ENCODE measurements at regions not wholly inside any gene's neighbourhood (a gene's known extent, or its start where the extent isn't known, plus 50 kb on each side); places are given as distances from the start of the nearest gene placed in this dataset.

DNA sequence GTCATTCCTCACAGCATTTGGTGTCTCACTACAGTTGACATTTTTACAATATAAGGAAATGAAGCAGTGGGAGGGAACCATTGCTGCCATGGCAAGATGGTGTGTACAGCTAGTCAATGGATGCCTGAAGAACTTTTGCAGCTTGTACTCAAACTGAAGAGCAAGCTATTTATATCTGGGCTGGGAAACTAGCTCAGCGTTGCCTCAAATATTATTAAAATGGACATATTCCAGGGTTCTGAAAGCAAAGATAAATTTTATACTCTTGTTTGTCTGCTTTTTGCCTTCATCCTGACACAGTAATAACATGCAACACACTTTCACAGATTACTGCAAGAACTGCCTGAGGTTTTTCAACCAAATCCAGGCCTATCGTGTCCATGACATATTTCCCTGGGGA is 156.4 kb upstream of the COL21A1 start:
- ChIA-PET CTCF (no interaction called here), POLR2A (ENCODE audit: low non-redundant PET) (no interaction called here)
- H3K4me3 ChIP-seq (ENCODE audit: low read depth, low read length, poor library complexity, severe bottlenecking), result no peak overlapping the region
- BruUV-seq (replicated peaks), result no TSS peak
- no peak for DNase-seq (ENCODE audit: low spot score)
- intact Hi-C loops (cut with micrococcal nuclease; ENCODE audit: unreplicated experiment), result no loop called here
- H3K27ac ChIP-seq (ENCODE audit: low read depth, low read length, poor library complexity, severe bottlenecking), result no peak overlapping the region
- peaks cover 8% of the 10 kb centered on the region for H3K9me3 ChIP-seq (ENCODE audit: low read depth, low read length, poor library complexity, severe bottlenecking)
- H3K36me3 ChIP-seq (ENCODE audit: insufficient read depth, low read length, poor library complexity, severe bottlenecking), result no peaks in the 10 kb centered on the region
- no peaks in the 10 kb centered on the region for H3K27me3 ChIP-seq (replicated peaks; ENCODE audit: insufficient read depth, low read depth, low read length, poor library complexity)
- TF ChIP-seq, protein P1, sequence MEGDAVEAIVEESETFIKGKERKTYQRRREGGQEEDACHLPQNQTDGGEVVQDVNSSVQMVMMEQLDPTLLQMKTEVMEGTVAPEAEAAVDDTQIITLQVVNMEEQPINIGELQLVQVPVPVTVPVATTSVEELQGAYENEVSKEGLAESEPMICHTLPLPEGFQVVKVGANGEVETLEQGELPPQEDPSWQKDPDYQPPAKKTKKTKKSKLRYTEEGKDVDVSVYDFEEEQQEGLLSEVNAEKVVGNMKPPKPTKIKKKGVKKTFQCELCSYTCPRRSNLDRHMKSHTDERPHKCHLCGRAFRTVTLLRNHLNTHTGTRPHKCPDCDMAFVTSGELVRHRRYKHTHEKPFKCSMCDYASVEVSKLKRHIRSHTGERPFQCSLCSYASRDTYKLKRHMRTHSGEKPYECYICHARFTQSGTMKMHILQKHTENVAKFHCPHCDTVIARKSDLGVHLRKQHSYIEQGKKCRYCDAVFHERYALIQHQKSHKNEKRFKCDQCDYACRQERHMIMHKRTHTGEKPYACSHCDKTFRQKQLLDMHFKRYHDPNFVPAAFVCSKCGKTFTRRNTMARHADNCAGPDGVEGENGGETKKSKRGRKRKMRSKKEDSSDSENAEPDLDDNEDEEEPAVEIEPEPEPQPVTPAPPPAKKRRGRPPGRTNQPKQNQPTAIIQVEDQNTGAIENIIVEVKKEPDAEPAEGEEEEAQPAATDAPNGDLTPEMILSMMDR (conservative IDR thresholded peaks at IDR 0.05; ENCODE audit: low read depth, low read length), result no peak
- no peak for TF ChIP-seq EZH2 (IDR thresholded peaks at IDR 0.05; ENCODE audit: borderline replicate concordance, low read depth, low read length, poor library complexity, severe bottlenecking)
- no peaks in the 10 kb centered on the region for H3K4me1 ChIP-seq (ENCODE audit: insufficient read depth, low read length, poor library complexity, severe bottlenecking)

DNA sequence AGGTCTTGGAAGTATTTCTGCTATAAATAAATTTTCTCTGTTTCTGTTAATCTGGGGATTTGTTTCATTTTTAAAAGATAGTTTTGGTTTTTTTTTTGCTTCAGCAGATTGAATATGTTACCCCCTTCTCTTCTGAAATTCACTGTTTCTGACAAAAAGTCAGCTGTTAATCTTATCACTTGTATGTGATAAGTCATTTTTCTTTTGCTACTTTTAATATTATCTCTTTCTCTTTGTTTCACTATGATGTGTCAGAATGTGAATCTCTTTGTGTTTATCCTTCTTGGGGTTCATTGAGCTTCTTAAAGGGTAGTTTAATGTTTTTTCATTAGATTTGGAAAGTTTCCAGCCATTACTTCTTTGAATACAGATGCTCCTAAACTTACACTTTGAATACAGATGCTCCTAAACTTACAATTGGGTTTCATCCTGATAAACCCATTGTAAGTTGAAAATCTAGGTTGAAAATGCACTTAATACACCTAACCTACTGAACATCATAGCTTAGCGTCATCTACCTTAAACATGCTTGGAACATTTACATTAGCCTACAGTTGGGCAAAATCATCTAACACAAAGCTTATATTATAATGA is 154.2 kb upstream of the COL21A1 start:
- Histone ChIP-seq H3K27ac (ENCODE audit: low read depth, low read length, poor library complexity, severe bottlenecking) (no peak overlapping the region), H3K27me3 (replicated peaks; ENCODE audit: insufficient read depth, low read depth, low read length, poor library complexity) (no peaks in the 10 kb centered on the region), H3K9me3 (ENCODE audit: low read depth, low read length, poor library complexity, severe bottlenecking) (peaks cover 8% of the 10 kb centered on the region), H3K4me1 (ENCODE audit: insufficient read depth, low read length, poor library complexity, severe bottlenecking) (no peaks in the 10 kb centered on the region), H3K4me3 (ENCODE audit: low read depth, low read length, poor library complexity, severe bottlenecking) (no peak overlapping the region), H3K36me3 (ENCODE audit: insufficient read depth, low read length, poor library complexity, severe bottlenecking) (no peaks in the 10 kb centered on the region)
- intact Hi-C loops (cut with micrococcal nuclease; ENCODE audit: unreplicated experiment), result no loop called here
- ChIA-PET POLR2A (ENCODE audit: low non-redundant PET) (no interaction called here), CTCF (no interaction called here)
- no peak for DNase-seq (ENCODE audit: low spot score)
- BruUV-seq (replicated peaks), result no TSS peak
- TF ChIP-seq EZH2 (IDR thresholded peaks at IDR 0.05; ENCODE audit: borderline replicate concordance, low read depth, low read length, poor library complexity, severe bottlenecking), result no peak

DNA sequence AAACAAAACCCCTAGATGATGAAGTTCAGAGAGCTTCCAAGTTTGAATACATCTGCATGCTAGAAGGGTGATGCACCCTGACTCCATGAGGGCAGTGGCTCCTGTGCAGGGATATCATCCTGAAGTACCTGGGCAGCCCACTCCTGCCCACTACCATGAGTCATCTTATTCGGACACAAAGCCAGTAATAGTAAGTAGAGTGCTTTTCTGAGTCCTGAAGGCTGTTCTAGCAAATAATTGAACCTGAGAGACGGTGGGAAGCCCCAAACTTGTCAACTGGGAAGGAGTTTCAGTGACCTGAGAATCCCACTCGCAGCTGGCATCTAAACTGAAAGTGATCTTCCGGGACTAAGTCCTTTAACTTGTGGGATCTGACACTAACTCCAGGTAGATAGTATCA is 152.9 kb upstream of the COL21A1 start:
- no TSS peak for BruUV-seq (replicated peaks)
- intact Hi-C loops (cut with micrococcal nuclease; ENCODE audit: unreplicated experiment), result no loop called here
- Histone ChIP-seq H3K9me3 (ENCODE audit: low read depth, low read length, poor library complexity, severe bottlenecking) (peaks cover 8% of the 10 kb centered on the region), H3K4me3 (ENCODE audit: low read depth, low read length, poor library complexity, severe bottlenecking) (no peak overlapping the region), H3K27me3 (replicated peaks; ENCODE audit: insufficient read depth, low read depth, low read length, poor library complexity) (no peaks in the 10 kb centered on the region), H3K4me1 (ENCODE audit: insufficient read depth, low read length, poor library complexity, severe bottlenecking) (no peaks in the 10 kb centered on the region), H3K36me3 (ENCODE audit: insufficient read depth, low read length, poor library complexity, severe bottlenecking) (no peaks in the 10 kb centered on the region), H3K27ac (ENCODE audit: low read depth, low read length, poor library complexity, severe bottlenecking) (no peak overlapping the region)
- ChIA-PET CTCF (no interaction called here), POLR2A (ENCODE audit: low non-redundant PET) (no interaction called here)
- TF ChIP-seq EZH2 (IDR thresholded peaks at IDR 0.05; ENCODE audit: borderline replicate concordance, low read depth, low read length, poor library complexity, severe bottlenecking), result no peak
- TF ChIP-seq, protein P1 (conservative IDR thresholded peaks at IDR 0.05; ENCODE audit: low read depth, low read length), result no peak
- no peak for DNase-seq (ENCODE audit: low spot score)

DNA sequence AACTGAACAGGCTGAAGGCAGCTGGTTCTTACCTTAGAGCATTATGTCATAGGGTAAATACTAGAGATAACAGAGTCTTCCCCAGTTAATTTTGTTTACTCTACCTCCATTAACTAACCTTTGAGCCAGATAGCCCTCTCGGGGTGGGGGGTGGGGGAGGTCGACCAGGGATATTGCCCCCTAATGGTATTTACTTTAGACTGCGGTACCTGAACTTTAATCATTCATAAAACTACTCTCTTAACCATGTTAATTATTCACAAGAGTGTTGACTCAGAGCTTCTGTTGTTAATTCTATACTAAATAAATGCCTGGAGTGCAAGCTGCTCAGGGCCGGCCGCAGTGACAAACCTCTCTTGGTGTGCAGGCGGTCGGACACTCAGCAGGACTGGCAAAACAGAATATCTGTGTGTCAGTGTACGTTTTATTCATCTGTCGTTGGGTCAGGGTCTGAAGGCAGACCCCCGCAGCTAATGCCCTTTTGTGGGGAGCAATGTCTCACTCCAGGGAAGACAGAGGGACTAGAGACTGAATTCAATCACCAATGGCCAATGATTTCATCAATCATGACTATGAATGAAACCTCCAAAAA is 152.4 kb upstream of the COL21A1 start:
- peaks cover 8% of the 10 kb centered on the region for H3K9me3 ChIP-seq (ENCODE audit: low read depth, low read length, poor library complexity, severe bottlenecking)
- POLR2A ChIA-PET (ENCODE audit: low non-redundant PET), result no interaction called here
- no peak for DNase-seq (ENCODE audit: low spot score)
- BruUV-seq (replicated peaks), result no TSS peak
- no peak overlapping the region for H3K4me3 ChIP-seq (ENCODE audit: low read depth, low read length, poor library complexity, severe bottlenecking)
- H3K36me3 ChIP-seq (ENCODE audit: insufficient read depth, low read length, poor library complexity, severe bottlenecking), result no peaks in the 10 kb centered on the region
- CTCF ChIA-PET, result no interaction called here
- no peaks in the 10 kb centered on the region for H3K4me1 ChIP-seq (ENCODE audit: insufficient read depth, low read length, poor library complexity, severe bottlenecking)
- H3K27ac ChIP-seq (ENCODE audit: low read depth, low read length, poor library complexity, severe bottlenecking), result no peak overlapping the region
- TF ChIP-seq, protein P1 (conservative IDR thresholded peaks at IDR 0.05; ENCODE audit: low read depth, low read length), result no peak
- TF ChIP-seq EZH2 (IDR thresholded peaks at IDR 0.05; ENCODE audit: borderline replicate concordance, low read depth, low read length, poor library complexity, severe bottlenecking), result no peak
- intact Hi-C loops (cut with micrococcal nuclease; ENCODE audit: unreplicated experiment), result no loop called here
- H3K27me3 ChIP-seq (replicated peaks; ENCODE audit: insufficient read depth, low read depth, low read length, poor library complexity), result no peaks in the 10 kb centered on the region

Measured in A673 (cell line).